H1 (cell line): ENCODE measurements at regions not wholly inside any gene's neighbourhood (a gene's known extent, or its start where the extent isn't known, plus 50 kb on each side); places are given as distances from the start of the nearest gene placed in this dataset.

ENCODE experiments used
- CTCF ChIA-PET: fragments of 300-600 bp; sonication (Branson Sonifier 250); formaldehyde crosslinking; loops from one replicate; lab custom pipeline; 2021; ENCODE audit not compliant: partially characterized antibody; lab: Charles Lee
- POLR2A ChIA-PET: fragments of 300-600 bp; sonication (Branson Sonifier 250); formaldehyde crosslinking; loops from one replicate; lab custom pipeline; 2021; ENCODE audit warnings: inconsistent platforms; ENCODE audit not compliant: partially characterized antibody; lab: Charles Lee
- DNase-seq, 2 experiments: peaks; one replicate each; pipeline versions ENCODE4 v3.0.0 to v3.0.0-alpha.2; 2010 to 2022; ENCODE audit warnings: low spot score in 2 of 2, low read depth in 1 of 2, mixed read lengths in 1 of 2
- FAIRE-seq: peaks from 2 replicates; lab custom pipeline; 2011; peaks lifted over from hg19 to GRCh38; lab: Jason Lieb, UNC
- H2AFZ ChIP-seq: 2 replicates; pipeline ENCODE4 v1.8.1; 2012; ENCODE audit warnings: low read length, inconsistent platforms
- H2AK5ac ChIP-seq: 2 replicates; pipeline ENCODE4 v1.6.1; 2013; ENCODE audit warnings: low read depth, low read length
- H2BK120ac ChIP-seq: replicated peaks from 2 replicates; pipeline ENCODE3; 2013; ENCODE audit warnings: low read depth, low read length, inconsistent platforms
- H2BK12ac ChIP-seq: 2 replicates; pipeline ENCODE4 v1.6.1; 2013; ENCODE audit warnings: low read depth, low read length
- H2BK15ac ChIP-seq: 2 replicates; pipeline ENCODE4 v1.6.1; 2013; ENCODE audit warnings: low read length
- H2BK20ac ChIP-seq: 2 replicates; pipeline ENCODE4 v1.6.1; 2013; ENCODE audit warnings: low read length
- H2BK5ac ChIP-seq: 2 replicates; pipeline ENCODE4 v1.6.1; 2013; ENCODE audit warnings: low read depth, low read length
- H3K14ac ChIP-seq: 2 replicates; pipeline ENCODE4 v1.6.1; 2013; ENCODE audit warnings: inconsistent platforms; ENCODE audit not compliant: insufficient read length
- H3K18ac ChIP-seq: 2 replicates; pipeline ENCODE4 v1.6.1; 2013; ENCODE audit warnings: low read length; ENCODE audit errors: extremely low read depth
- H3K23ac ChIP-seq: 2 replicates; pipeline ENCODE4 v1.6.1; 2013; ENCODE audit warnings: inconsistent platforms; ENCODE audit not compliant: insufficient read length
- H3K23me2 ChIP-seq: 2 replicates; pipeline ENCODE4 v1.6.1; 2013; ENCODE audit warnings: low read depth, low read length
- H3K27ac ChIP-seq: 2 replicates; pipeline ENCODE4 v1.6.1; 2011; ENCODE audit warnings: low read depth, low read length, inconsistent platforms
- H3K27me3 ChIP-seq, 4 experiments: replicated peaks in 1 of 4; 1 replicate in 1 of 4; 2 replicates in 3 of 4; pipeline versions ENCODE4 v1.6.1 to v1.8.1; 2011 to 2013; ENCODE audit warnings: low read length in 3 of 4, mild to moderate bottlenecking in 3 of 4, inconsistent platforms in 2 of 4, mixed read lengths in 2 of 4, moderate library complexity in 1 of 4; ENCODE audit not compliant: control insufficient read depth in 3 of 4, insufficient read depth in 3 of 4; ENCODE audit errors: extremely low read depth in 1 of 4
- H3K36me3 ChIP-seq, 4 experiments: 2 replicates each; pipeline versions ENCODE4 v1.6.1 to v1.8.1; 2011 to 2013; ENCODE audit warnings: mild to moderate bottlenecking in 4 of 4, low read length in 3 of 4, moderate library complexity in 2 of 4, control low read depth in 1 of 4, inconsistent platforms in 1 of 4; ENCODE audit not compliant: insufficient read depth in 4 of 4, control insufficient read depth in 2 of 4
- H3K4ac ChIP-seq: replicated peaks from 2 replicates; pipeline ENCODE3; 2013; ENCODE audit warnings: low read length, low read depth, mixed read lengths, inconsistent platforms; ENCODE audit not compliant: insufficient read length
- H3K4me1 ChIP-seq, 4 experiments: replicated peaks in 1 of 4; 1 replicate in 1 of 4; 2 replicates in 3 of 4; pipeline versions ENCODE4 v1.6.1 to v1.8.1; 2011 to 2013; ENCODE audit warnings: low read length in 3 of 4, inconsistent platforms in 2 of 4, mixed read lengths in 1 of 4; ENCODE audit not compliant: insufficient read depth in 4 of 4, control insufficient read depth in 3 of 4
- H3K4me2 ChIP-seq, 2 experiments: 2 replicates each; pipeline versions ENCODE4 v1.6.1 to v1.8.1; 2011 to 2013; ENCODE audit warnings: low read depth in 2 of 2, low read length in 2 of 2, control low read depth in 1 of 2, inconsistent platforms in 1 of 2, mild to moderate bottlenecking in 1 of 2; ENCODE audit not compliant: insufficient read depth in 1 of 2
- H3K4me3 ChIP-seq, 4 experiments: fragments of 200-600, 300-600 bp in 1 of 4; sonication (generic), shearing (Covaris generic), sonication (Bioruptor Twin) in 1 of 4; 2 replicates each; pipeline versions ENCODE4 v1.5.1 to v1.8.1; 2011 to 2016; ENCODE audit warnings: low read length in 4 of 4, low read depth in 3 of 4, control low read depth in 2 of 4, inconsistent platforms in 2 of 4, mild to moderate bottlenecking in 2 of 4, mixed read lengths in 1 of 4, moderate library complexity in 1 of 4; ENCODE audit not compliant: insufficient read depth in 2 of 4; ENCODE audit errors: extremely low read depth in 1 of 4
- H3K56ac ChIP-seq: replicated peaks from 2 replicates; pipeline ENCODE3; 2013; ENCODE audit warnings: low read depth, mild to moderate bottlenecking, mixed read lengths, low read length, inconsistent platforms; ENCODE audit not compliant: insufficient read length
- H3K79me1 ChIP-seq: 2 replicates; pipeline ENCODE4 v1.6.1; 2013; ENCODE audit warnings: low read depth, low read length, control low read depth
- H3K79me2 ChIP-seq, 2 experiments: 2 replicates each; pipeline versions ENCODE4 v1.6.1 to v1.8.1; 2012 to 2013; ENCODE audit warnings: low read length in 2 of 2, mild to moderate bottlenecking in 2 of 2, inconsistent platforms in 1 of 2; ENCODE audit not compliant: insufficient read depth in 2 of 2, control insufficient read depth in 1 of 2
- H3K9ac ChIP-seq, 4 experiments: replicated peaks in 1 of 4; 1 replicate in 1 of 4; 2 replicates in 3 of 4; pipeline versions ENCODE4 v1.6.1 to v1.8.1; 2011 to 2013; ENCODE audit warnings: low read depth in 3 of 4, low read length in 3 of 4, control low read depth in 2 of 4, mild to moderate bottlenecking in 2 of 4, moderate library complexity in 2 of 4, inconsistent platforms in 1 of 4; ENCODE audit errors: extremely low read depth in 1 of 4
- H3K9me3 ChIP-seq, 2 experiments: 2 replicates each; pipeline versions ENCODE4 v1.6.1 to v1.8.1; 2012 to 2013; ENCODE audit warnings: mild to moderate bottlenecking in 2 of 2, moderate library complexity in 2 of 2, control low read depth in 1 of 2, inconsistent platforms in 1 of 2, low read depth in 1 of 2, low read length in 1 of 2, mixed read lengths in 1 of 2; ENCODE audit not compliant: insufficient read depth in 2 of 2
- H4K20me1 ChIP-seq, 2 experiments: replicated peaks in 1 of 2; 2 replicates each; pipeline versions ENCODE3 to v1.8.1; 2011 to 2013; ENCODE audit warnings: inconsistent platforms in 2 of 2, low read length in 2 of 2, mild to moderate bottlenecking in 1 of 2; ENCODE audit not compliant: insufficient read depth in 2 of 2, control insufficient read depth in 1 of 2
- H4K5ac ChIP-seq: 2 replicates; pipeline ENCODE4 v1.6.1; 2013; ENCODE audit warnings: low read length, low read depth, mixed read lengths, inconsistent platforms; ENCODE audit not compliant: insufficient read length
- H4K8ac ChIP-seq: 2 replicates; pipeline ENCODE4 v1.8.0; 2013; ENCODE audit warnings: mild to moderate bottlenecking, moderate library complexity, low read length, inconsistent platforms; ENCODE audit not compliant: insufficient read depth; ENCODE audit errors: extremely low read depth
- H4K91ac ChIP-seq: replicated peaks from 2 replicates; pipeline ENCODE3; 2013; ENCODE audit warnings: low read length, mixed read lengths, inconsistent platforms; ENCODE audit not compliant: insufficient read length
- NANOG ChIP-seq: IDR thresholded peaks from 2 replicates; pipeline ENCODE4 v1.6.1; 2011; ENCODE audit warnings: low read length, low read depth, mild to moderate bottlenecking, inconsistent platforms; ENCODE audit not compliant: insufficient read depth, poor library complexity, severe bottlenecking
- RFX5 ChIP-seq: IDR thresholded peaks from 2 replicates; pipeline ENCODE4 v1.6.1; 2011; ENCODE audit warnings: low read depth, low read length, improper control_type of control experiment, borderline replicate concordance
- SP2 ChIP-seq: IDR thresholded peaks from 2 replicates; pipeline ENCODE4 v1.6.1; 2012; ENCODE audit warnings: mild to moderate bottlenecking, low read length, inconsistent platforms
- WGBS, 2 experiments: shearing (Covaris generic) in 1 of 2; methylation state at CpG; one replicate each; pipeline versions ENCODE4 v1.1.6 to v1.1.7; 2013 to 2015; ENCODE audit warnings: low lambda C conversion rate in 2 of 2, mixed read lengths in 2 of 2, inconsistent platforms in 1 of 2, low coverage in 1 of 2, missing lambda C conversion rate in 1 of 2; ENCODE audit not compliant: insufficient replicate concordance in 2 of 2, insufficient coverage in 1 of 2, insufficient read length in 1 of 2; ENCODE audit errors: extremely low coverage in 1 of 2, missing lambda C conversion rate in 1 of 2; 5-methylcytosine and 5-hydroxymethylcytosine counted together

- ChIA-PET CTCF (interaction anchor here (1.3 to 1.6 kb wide), 2 partner anchors 28 to 543 kb away, joined by 3 to 5 read pairs; no protein-coding TSS in a partner anchor), POLR2A (no interaction called here)
- no peak overlapping the region for H3K56ac ChIP-seq
- TF ChIP-seq NANOG, result no peak
- no peak for TF ChIP-seq SP2
- TF ChIP-seq RFX5, result no peak
Measured at GRCh38 chr3:115245899-115246298, 98.8 kb upstream of the ZBTB20 start.

More at GRCh38 chr3:115245899-115246298, 98.8 kb upstream of the ZBTB20 start:
- Histone ChIP-seq H3K18ac (no peak overlapping the region), H2BK120ac (no peak overlapping the region), H2BK5ac (no peak overlapping the region), H2BK15ac (no peak overlapping the region), H2AFZ (no peak overlapping the region), H2BK12ac (no peak overlapping the region), H4K8ac (no peak overlapping the region), H3K9ac (no peak overlapping the region), H3K23ac (no peak overlapping the region), H3K79me2 (no peaks in the 10 kb centered on the region), H4K20me1 (no peaks in the 10 kb centered on the region), H3K27ac (no peak overlapping the region), H3K4ac (no peak overlapping the region), H2AK5ac (no peak overlapping the region), H4K5ac (no peak overlapping the region), H3K27me3 (no peaks in the 10 kb centered on the region), H3K9me3 (no peaks in the 10 kb centered on the region), H3K4me2 (no peak overlapping the region), H4K91ac (no peak overlapping the region), H3K79me1 (no peaks in the 10 kb centered on the region), H3K23me2 (no peaks in the 10 kb centered on the region), H3K14ac (no peak overlapping the region), H2BK20ac (no peak overlapping the region), H3K4me3 (no peak overlapping the region), H3K36me3 (no peaks in the 10 kb centered on the region), H3K4me1 (no peaks in the 10 kb centered on the region)
- DNase-seq (no peak), FAIRE-seq (no peak)
- 87% methylated on average over 3 of the region's 3 CpGs; no CpG with 5 or more reads in 1 of the 2 experiments for WGBS, 2 experiments
